Stimulated activated CD8-positive, alpha-beta memory T cell treated with anti-CD3 and anti-CD28 coated beads, Interleukin-7, amount 100 ng/mL, for 24 hours (primary cell): ENCODE measurements at regions not wholly inside any gene's neighbourhood (a gene's known extent, or its start where the extent isn't known, plus 50 kb on each side); places are given as distances from the start of the nearest gene placed in this dataset.

Experiments used
- DNase-seq: peaks from one replicate; pipeline ENCODE4 v3.0.0-alpha.2; 2020; ENCODE audit warnings: low read depth

- DNase-seq, result no peak
Observed at GRCh38 chr6:105849746-105850145, 236.4 kb upstream of the PRDM1 start.

- no peak for DNase-seq
Observed at GRCh38 chr6:105847433-105847832, 238.7 kb upstream of the PRDM1 start.

- DNase-seq, result no peak
Observed at GRCh38 chr6:105844275-105844883, 241.8 kb upstream of the PRDM1 start.

GRCh38 chr6:105839266-105839665 lies 246.9 kb upstream of the PRDM1 start:
- no peak for DNase-seq

- no peak for DNase-seq
Observed at GRCh38 chr6:105838171-105838570, 248.0 kb upstream of the PRDM1 start.

- no peak for DNase-seq
Observed at GRCh38 chr6:105836889-105837288, 249.2 kb upstream of the PRDM1 start.

- DNase-seq, result no peak
Observed at GRCh38 chr6:105836379-105836778, 249.8 kb upstream of the PRDM1 start.

- DNase-seq, result no peak
Observed at GRCh38 chr6:105835373-105835772, 250.8 kb upstream of the PRDM1 start.

- DNase-seq, result no peak
Observed at GRCh38 chr6:105833959-105834947, 251.9 kb upstream of the PRDM1 start.

- no peak for DNase-seq
Observed at GRCh38 chr6:105832313-105832761, 253.8 kb upstream of the PRDM1 start.

GRCh38 chr6:105831311-105832097 lies 254.6 kb upstream of the PRDM1 start:
- DNase-seq, result no peak

- no peak for DNase-seq
Observed at GRCh38 chr6:105825210-105825609, 260.9 kb upstream of the PRDM1 start.

GRCh38 chr6:105824732-105825131 lies 261.4 kb upstream of the PRDM1 start:
- no peak for DNase-seq

- DNase-seq, result no peak
Observed at GRCh38 chr6:105821777-105822176, 264.4 kb upstream of the PRDM1 start.

GRCh38 chr6:105821027-105821426 lies 265.1 kb upstream of the PRDM1 start:
- no peak for DNase-seq

GRCh38 chr6:105819745-105820144 lies 266.4 kb upstream of the PRDM1 start:
- DNase-seq, result no peak

- DNase-seq, result no peak
Observed at GRCh38 chr6:105818505-105818904, 267.6 kb upstream of the PRDM1 start.

- no peak for DNase-seq
Observed at GRCh38 chr6:105817961-105818360, 268.2 kb upstream of the PRDM1 start.

GRCh38 chr6:105817370-105817769 lies 268.8 kb upstream of the PRDM1 start:
- DNase-seq, result no peak

- DNase-seq, result no peak
Observed at GRCh38 chr6:105816847-105817246, 269.3 kb upstream of the PRDM1 start.

GRCh38 chr6:105815661-105816555 lies 270.2 kb upstream of the PRDM1 start:
- DNase-seq, result no peak
